AG09309 (cell line): ENCODE measurements at regions not wholly inside any gene's neighbourhood (a gene's known extent, or its start where the extent isn't known, plus 50 kb on each side); places are given as distances from the start of the nearest gene placed in this dataset.

Experiments
- DNase-seq: peaks from one replicate; pipeline ENCODE4 v3.0.0-alpha.2; 2010; ENCODE audit warnings: low read depth
- H3K4me3 ChIP-seq: 2 replicates; pipeline ENCODE4 v1.5.1; 2011; ENCODE audit warnings: mild to moderate bottlenecking, low read depth, low read length, moderate library complexity; ENCODE audit not compliant: control insufficient read depth
- TF ChIP-seq, protein P1 (sequence below): IDR thresholded peaks from 2 replicates; pipeline ENCODE4 v1.5.1; 2011; ENCODE audit warnings: mild to moderate bottlenecking, low read depth, low read length, inconsistent platforms; ENCODE audit not compliant: insufficient read depth, control insufficient read depth; ENCODE audit errors: missing control alignments

DNA sequence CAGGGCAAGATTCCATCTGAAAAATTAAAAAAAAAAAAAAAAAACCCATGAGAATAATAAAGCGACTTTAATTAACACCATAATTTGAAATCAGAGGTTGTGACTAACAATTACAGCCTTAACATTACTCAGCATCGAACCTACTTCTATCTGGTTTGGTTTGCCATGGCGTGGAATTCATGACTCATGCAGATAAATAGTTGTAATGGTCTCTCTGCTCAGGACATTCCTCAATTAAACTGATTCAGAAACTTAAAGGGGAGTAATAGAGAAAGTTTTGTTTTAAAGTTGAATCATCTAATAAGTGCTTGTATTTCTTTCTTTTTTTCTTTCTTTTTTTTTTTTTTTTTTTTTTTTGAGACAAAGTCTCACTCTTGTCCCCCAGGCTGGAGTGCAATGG, 135.5 kb downstream of the SPATA31D1 start:
- DNase-seq = peak; percentile 73
- TF ChIP-seq, protein P1, sequence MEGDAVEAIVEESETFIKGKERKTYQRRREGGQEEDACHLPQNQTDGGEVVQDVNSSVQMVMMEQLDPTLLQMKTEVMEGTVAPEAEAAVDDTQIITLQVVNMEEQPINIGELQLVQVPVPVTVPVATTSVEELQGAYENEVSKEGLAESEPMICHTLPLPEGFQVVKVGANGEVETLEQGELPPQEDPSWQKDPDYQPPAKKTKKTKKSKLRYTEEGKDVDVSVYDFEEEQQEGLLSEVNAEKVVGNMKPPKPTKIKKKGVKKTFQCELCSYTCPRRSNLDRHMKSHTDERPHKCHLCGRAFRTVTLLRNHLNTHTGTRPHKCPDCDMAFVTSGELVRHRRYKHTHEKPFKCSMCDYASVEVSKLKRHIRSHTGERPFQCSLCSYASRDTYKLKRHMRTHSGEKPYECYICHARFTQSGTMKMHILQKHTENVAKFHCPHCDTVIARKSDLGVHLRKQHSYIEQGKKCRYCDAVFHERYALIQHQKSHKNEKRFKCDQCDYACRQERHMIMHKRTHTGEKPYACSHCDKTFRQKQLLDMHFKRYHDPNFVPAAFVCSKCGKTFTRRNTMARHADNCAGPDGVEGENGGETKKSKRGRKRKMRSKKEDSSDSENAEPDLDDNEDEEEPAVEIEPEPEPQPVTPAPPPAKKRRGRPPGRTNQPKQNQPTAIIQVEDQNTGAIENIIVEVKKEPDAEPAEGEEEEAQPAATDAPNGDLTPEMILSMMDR = no peak
- H3K4me3 ChIP-seq = no peak overlapping the region

DNA sequence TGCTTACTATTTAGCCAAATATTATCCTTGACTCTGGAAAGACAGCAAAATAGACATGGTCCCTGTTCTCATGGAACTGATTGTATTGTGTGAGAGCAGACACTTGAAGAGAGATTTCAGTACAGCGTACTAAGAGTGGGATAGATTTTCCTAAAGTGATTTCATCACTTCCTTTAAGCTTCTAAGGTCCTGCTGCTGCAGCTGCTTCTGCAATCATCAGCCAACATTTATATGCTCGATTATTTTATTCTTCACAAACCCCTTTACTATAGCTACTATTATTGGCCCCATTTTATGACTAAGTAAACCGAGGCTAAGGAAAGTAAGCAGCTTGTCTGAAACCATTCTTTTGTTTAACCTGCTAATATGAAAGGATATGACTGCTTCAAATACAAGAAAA, 137.7 kb downstream of the SPATA31D1 start:
- no peak overlapping the region for H3K4me3 ChIP-seq
- no peak for DNase-seq
- TF ChIP-seq, protein P1 = no peak

DNA sequence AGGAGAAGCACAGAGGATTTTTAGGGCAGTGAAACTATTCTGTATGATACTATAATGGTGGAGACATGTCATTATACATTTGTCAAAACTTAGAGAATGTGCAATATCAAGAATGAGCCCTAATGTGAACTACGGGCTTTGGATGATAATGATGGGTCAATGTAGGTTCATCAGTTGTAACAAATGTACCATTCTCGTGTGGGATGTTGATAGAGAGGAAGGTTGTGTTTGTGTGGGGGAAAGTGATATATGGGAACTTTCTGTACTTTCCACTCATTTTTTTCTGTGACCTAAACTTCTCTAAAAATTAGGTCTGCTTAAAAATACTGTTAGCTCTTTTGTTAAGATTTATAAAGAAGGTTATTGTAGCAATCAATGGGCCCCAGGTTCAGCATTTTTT, 138.9 kb downstream of the SPATA31D1 start:
- DNase-seq = no peak
- H3K4me3 ChIP-seq = no peak overlapping the region

DNA sequence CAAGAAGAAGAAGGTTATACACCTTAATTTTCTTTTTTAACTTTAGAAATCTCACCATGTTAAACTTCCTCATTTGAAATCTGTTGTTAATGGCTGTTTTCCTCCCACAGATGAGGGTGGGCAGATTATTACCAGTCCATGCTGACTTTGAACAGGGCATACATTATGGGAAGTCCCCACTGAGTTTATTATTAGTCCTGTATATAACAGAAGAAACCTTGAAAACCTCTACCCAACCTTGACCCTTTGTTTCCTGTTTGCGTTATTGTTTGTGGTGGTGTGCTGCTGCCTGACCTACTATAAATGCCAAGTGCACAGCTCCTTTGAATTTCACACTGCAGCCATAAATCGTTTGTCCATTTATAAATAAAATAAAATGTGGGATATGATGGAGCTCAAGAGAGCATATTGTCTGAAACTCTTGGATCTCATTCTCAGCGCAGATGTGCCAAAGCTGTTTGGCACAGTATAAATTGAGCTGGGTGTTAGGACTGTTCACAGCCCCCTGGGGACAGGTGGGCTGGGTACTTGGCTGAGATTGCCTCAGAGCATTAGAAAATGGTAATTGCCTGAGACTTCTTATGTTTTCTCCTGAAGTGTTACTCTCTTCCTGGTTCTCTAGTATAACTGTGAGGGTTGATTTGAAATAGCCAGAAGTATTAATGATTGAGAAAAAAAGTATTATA, 139.6 kb downstream of the SPATA31D1 start:
- H3K4me3 ChIP-seq = no peak overlapping the region
- no peak for DNase-seq
- TF ChIP-seq, protein P1 = no peak

More for the DNA sequence above, 138.9 kb downstream of the SPATA31D1 start:
- TF ChIP-seq, protein P1 = no peak

DNA sequence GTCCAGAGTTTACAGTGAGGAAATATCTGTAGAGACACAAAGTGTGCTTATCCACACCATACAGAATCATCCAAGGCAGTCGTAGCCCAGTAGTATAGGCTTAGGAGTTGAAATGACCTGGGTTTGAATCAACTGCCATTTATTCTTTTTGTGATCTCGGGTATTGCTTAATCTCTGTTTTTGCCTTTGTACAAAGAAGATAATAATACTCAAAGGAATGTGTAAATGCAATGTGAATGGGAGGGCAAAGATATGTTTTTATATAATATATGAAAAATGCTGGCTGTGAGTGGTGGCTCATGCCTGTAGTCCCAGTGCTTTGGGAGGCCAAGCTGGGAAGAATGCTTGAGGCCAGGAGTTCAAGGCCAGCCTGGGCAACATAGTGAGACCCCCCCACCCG, 141.1 kb downstream of the SPATA31D1 start:
- no peak for DNase-seq
- H3K4me3 ChIP-seq = no peak overlapping the region
- TF ChIP-seq, protein P1 = no peak

DNA sequence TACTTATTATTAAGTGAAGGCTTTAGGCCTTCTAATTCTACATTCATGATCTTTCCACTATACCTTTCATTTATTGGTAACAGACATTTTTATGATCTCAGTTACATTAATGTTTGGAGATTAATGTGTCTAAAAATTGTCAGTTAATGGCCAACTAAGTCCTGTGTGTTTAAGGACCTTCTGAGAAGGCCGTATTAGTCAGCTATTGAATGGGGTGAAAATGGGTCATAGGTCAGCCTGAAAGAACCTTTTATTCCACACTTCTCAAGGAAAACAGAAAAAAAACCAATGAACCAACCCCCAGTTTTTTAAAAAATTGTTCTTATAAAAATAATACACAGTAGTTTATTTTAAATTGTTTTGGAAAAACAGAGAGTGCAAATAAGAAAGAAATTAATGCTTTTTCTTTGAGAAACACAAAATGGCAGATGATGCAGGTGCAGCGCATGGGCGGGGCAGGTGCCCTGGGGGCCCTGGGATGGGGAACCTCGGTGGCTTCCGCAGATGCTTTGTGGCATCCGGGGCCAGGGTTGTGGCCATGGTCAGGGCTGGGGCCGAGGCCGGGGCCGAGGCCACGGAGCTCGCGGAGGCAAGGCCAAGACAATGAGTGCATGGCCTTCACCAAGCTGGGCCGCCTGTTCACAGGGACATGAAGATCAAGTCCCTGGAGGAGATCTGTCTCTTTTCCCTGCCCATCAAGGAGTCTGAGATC, 141.9 kb downstream of the SPATA31D1 start:
- TF ChIP-seq, protein P1 = no peak
- no peak overlapping the region for H3K4me3 ChIP-seq
- DNase-seq = no peak
